Peyer's patch (tissue), 4 donors: ENCODE measurements at regions not wholly inside any gene's neighbourhood (a gene's known extent, or its start where the extent isn't known, plus 50 kb on each side); places are given as distances from the start of the nearest gene placed in this dataset.

ENCODE experiments used
- POLR2A ChIP-seq, 2 donors: fragments of 450-650 bp; IDR thresholded peaks; one replicate each; pipeline ENCODE4 v1.5.1; 2017; ENCODE audit warnings: antibody characterized with exemption in 2 of 2, mild to moderate bottlenecking in 2 of 2, moderate library complexity in 2 of 2
- TF ChIP-seq, protein P1 (sequence below), 6 experiments: fragments of 450-650 bp in 4 of 6; fragments of 200-600 bp in 2 of 6; sonication (generic) in 1 of 6; IDR thresholded peaks; one replicate each; pipeline ENCODE4 v1.5.1; 2017 to 2019; ENCODE audit warnings: antibody characterized with exemption in 6 of 6, mild to moderate bottlenecking in 3 of 6, moderate library complexity in 1 of 6

DNA sequence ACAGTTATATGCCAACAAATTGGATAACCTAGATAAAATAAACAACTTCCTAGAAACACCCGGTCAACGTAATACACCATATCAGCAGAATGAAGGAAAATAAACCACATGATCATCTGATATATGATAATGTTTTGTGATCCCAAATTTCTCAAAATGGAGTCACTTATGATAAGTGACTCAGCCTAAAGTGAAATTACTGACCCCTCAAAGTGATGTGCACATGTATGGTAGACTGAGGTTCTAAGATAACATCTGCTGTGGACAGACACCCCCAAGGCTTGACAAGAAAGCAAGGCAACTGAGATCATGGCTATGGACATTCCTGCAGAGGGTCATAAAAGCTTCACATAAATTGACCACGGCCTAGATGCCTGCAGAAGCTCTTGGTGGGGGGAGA, 105.1 kb upstream of the DCN start:
- TF ChIP-seq, protein P1, sequence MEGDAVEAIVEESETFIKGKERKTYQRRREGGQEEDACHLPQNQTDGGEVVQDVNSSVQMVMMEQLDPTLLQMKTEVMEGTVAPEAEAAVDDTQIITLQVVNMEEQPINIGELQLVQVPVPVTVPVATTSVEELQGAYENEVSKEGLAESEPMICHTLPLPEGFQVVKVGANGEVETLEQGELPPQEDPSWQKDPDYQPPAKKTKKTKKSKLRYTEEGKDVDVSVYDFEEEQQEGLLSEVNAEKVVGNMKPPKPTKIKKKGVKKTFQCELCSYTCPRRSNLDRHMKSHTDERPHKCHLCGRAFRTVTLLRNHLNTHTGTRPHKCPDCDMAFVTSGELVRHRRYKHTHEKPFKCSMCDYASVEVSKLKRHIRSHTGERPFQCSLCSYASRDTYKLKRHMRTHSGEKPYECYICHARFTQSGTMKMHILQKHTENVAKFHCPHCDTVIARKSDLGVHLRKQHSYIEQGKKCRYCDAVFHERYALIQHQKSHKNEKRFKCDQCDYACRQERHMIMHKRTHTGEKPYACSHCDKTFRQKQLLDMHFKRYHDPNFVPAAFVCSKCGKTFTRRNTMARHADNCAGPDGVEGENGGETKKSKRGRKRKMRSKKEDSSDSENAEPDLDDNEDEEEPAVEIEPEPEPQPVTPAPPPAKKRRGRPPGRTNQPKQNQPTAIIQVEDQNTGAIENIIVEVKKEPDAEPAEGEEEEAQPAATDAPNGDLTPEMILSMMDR (IDR thresholded peaks at IDR 0.05) = no peak
- TF ChIP-seq POLR2A (IDR thresholded peaks at IDR 0.05) = no peak
